ENCODE measurements at regions not wholly inside any gene's neighbourhood (a gene's known extent, or its start where the extent isn't known, plus 50 kb on each side); places are given as distances from the start of the nearest gene placed in this dataset.
"Not testable (repeated sequence)": the region's sequence is repeated elsewhere in the genome, so short reads cannot be mapped to it uniquely, and the experiment has no call there.

GRCh38 chr7:28328822-28329660 is 83.3 kb upstream of the CREB5 start:
- no peak overlapping the region for H3K4me3 ChIP-seq (ENCODE audit: low read depth, low read length)

GRCh38 chr7:28329661-28330363 is 82.5 kb upstream of the CREB5 start:
- TF ChIP-seq CTCF (IDR thresholded peaks at IDR 0.05; ENCODE audit: borderline replicate concordance, insufficient read depth, low read depth, low read length) = no peak
- H3K4me3 ChIP-seq (ENCODE audit: low read depth, low read length) = no peak overlapping the region

More at GRCh38 chr7:28328822-28329660, 83.3 kb upstream of the CREB5 start:
- no peak for TF ChIP-seq CTCF (IDR thresholded peaks at IDR 0.05; ENCODE audit: borderline replicate concordance, insufficient read depth, low read depth, low read length)

- no peak for TF ChIP-seq CTCF (IDR thresholded peaks at IDR 0.05; ENCODE audit: borderline replicate concordance, insufficient read depth, low read depth, low read length)
- H3K4me3 ChIP-seq (ENCODE audit: low read depth, low read length) = no peak overlapping the region
Measured at GRCh38 chr7:28330384-28331070, 81.8 kb upstream of the CREB5 start.

- no peak overlapping the region for H3K4me3 ChIP-seq (ENCODE audit: low read depth, low read length)
- TF ChIP-seq CTCF (IDR thresholded peaks at IDR 0.05; ENCODE audit: borderline replicate concordance, insufficient read depth, low read depth, low read length) = no peak
Measured at GRCh38 chr7:28332046-28332445, 80.3 kb upstream of the CREB5 start.

- H3K4me3 ChIP-seq (ENCODE audit: low read depth, low read length) = not testable (repeated sequence)
Measured at GRCh38 chr7:28333548-28333947, 78.8 kb upstream of the CREB5 start.

- TF ChIP-seq CTCF (IDR thresholded peaks at IDR 0.05; ENCODE audit: borderline replicate concordance, insufficient read depth, low read depth, low read length) = no peak
Measured at GRCh38 chr7:28336806-28337205, 75.5 kb upstream of the CREB5 start.

GRCh38 chr7:28338041-28338440 is 74.3 kb upstream of the CREB5 start:
- no peak for TF ChIP-seq CTCF (IDR thresholded peaks at IDR 0.05; ENCODE audit: borderline replicate concordance, insufficient read depth, low read depth, low read length)
- no peak overlapping the region for H3K4me3 ChIP-seq (ENCODE audit: low read depth, low read length)

More at GRCh38 chr7:28336806-28337205, 75.5 kb upstream of the CREB5 start:
- H3K4me3 ChIP-seq (ENCODE audit: low read depth, low read length) = no peak overlapping the region
